Mucosa of rectum (tissue), 2 donors: ENCODE measurements at regions not wholly inside any gene's neighbourhood (a gene's known extent, or its start where the extent isn't known, plus 50 kb on each side); places are given as distances from the start of the nearest gene placed in this dataset.

ENCODE experiments used
- H3K27ac ChIP-seq, 2 donors: one replicate each; pipeline ENCODE4 v1.7.0; 2013; ENCODE audit warnings: inconsistent platforms in 2 of 2, low read depth in 2 of 2, low read length in 2 of 2
- H3K27me3 ChIP-seq, 2 donors: one replicate each; pipeline ENCODE4 v1.7.0; 2013; ENCODE audit warnings: low read length in 2 of 2; ENCODE audit not compliant: control insufficient read depth in 2 of 2, insufficient read depth in 2 of 2
- H3K36me3 ChIP-seq, 2 donors: one replicate each; pipeline ENCODE4 v1.7.0; 2013; ENCODE audit warnings: low read length in 2 of 2; ENCODE audit not compliant: control insufficient read depth in 2 of 2, insufficient read depth in 2 of 2
- H3K4me1 ChIP-seq, 2 donors: one replicate each; pipeline ENCODE4 v1.7.0; 2013; ENCODE audit warnings: low read length in 2 of 2, mild to moderate bottlenecking in 1 of 2; ENCODE audit not compliant: control insufficient read depth in 2 of 2, insufficient read depth in 2 of 2
- H3K4me3 ChIP-seq, 2 donors: one replicate each; pipeline ENCODE4 v1.7.0; 2013; ENCODE audit warnings: low read length in 2 of 2
- H3K9ac ChIP-seq, 2 donors: one replicate each; pipeline ENCODE4 v1.7.0; 2013; ENCODE audit warnings: low read length in 2 of 2, low read depth in 1 of 2, mild to moderate bottlenecking in 1 of 2
- H3K9me3 ChIP-seq, 2 donors: one replicate each; pipeline ENCODE4 v1.7.0; 2013; ENCODE audit warnings: low read length in 2 of 2; ENCODE audit not compliant: control insufficient read depth in 2 of 2
- donor health status: healthy.
- donor health status: Normal muscosa, but diverticular disease.

- Histone ChIP-seq H3K4me3 (no peak overlapping the region), H3K36me3 (no peaks in the 10 kb centered on the region), H3K4me1 (peaks cover 3 to 11% of the 10 kb centered on the region in 2 donors), H3K9me3 (no peaks in the 10 kb centered on the region), H3K27me3 (no peaks in the 10 kb centered on the region), H3K27ac (no peak overlapping the region), H3K9ac (no peak overlapping the region)
These were observed 166.5 kb downstream of the SUCLG1 start for GRCh38 chr2:84292545-84292944.

GRCh38 chr2:84290537-84290936, 168.5 kb downstream of the SUCLG1 start:
- Histone ChIP-seq H3K4me3 (no peak overlapping the region), H3K27me3 (no peaks in the 10 kb centered on the region), H3K9ac (no peak overlapping the region), H3K9me3 (no peaks in the 10 kb centered on the region), H3K27ac (no peak overlapping the region), H3K36me3 (no peaks in the 10 kb centered on the region), H3K4me1 (peaks cover 2 to 3% of the 10 kb centered on the region in 2 donors)

GRCh38 chr2:84288293-84288692, 170.8 kb downstream of the SUCLG1 start:
- Histone ChIP-seq H3K9ac (no peak overlapping the region), H3K27me3 (no peaks in the 10 kb centered on the region), H3K4me3 (no peak overlapping the region), H3K9me3 (no peaks in the 10 kb centered on the region), H3K27ac (no peak overlapping the region), H3K4me1 (peaks cover 0 to 2% of the 10 kb centered on the region in 2 donors), H3K36me3 (no peaks in the 10 kb centered on the region)

GRCh38 chr2:84286878-84287277, 172.2 kb downstream of the SUCLG1 start:
- Histone ChIP-seq H3K27me3 (no peaks in the 10 kb centered on the region), H3K27ac (no peak overlapping the region)

GRCh38 chr2:84285056-84285747, 173.9 kb downstream of the SUCLG1 start:
- Histone ChIP-seq H3K27me3 (no peaks in the 10 kb centered on the region), H3K4me1 (no peaks in the 10 kb centered on the region), H3K36me3 (no peaks in the 10 kb centered on the region), H3K9ac (no peak overlapping the region), H3K9me3 (no peaks in the 10 kb centered on the region), H3K27ac (no peak overlapping the region), H3K4me3 (no peak overlapping the region)

More at GRCh38 chr2:84286878-84287277, 172.2 kb downstream of the SUCLG1 start:
- Histone ChIP-seq H3K4me3 (no peak overlapping the region), H3K9ac (no peak overlapping the region), H3K9me3 (no peaks in the 10 kb centered on the region), H3K4me1 (no peaks in the 10 kb centered on the region), H3K36me3 (no peaks in the 10 kb centered on the region)

GRCh38 chr2:84283506-84283905, 175.6 kb downstream of the SUCLG1 start:
- Histone ChIP-seq H3K36me3 (no peaks in the 10 kb centered on the region), H3K4me1 (no peaks in the 10 kb centered on the region), H3K27ac (no peak overlapping the region), H3K9me3 (no peaks in the 10 kb centered on the region), H3K27me3 (no peaks in the 10 kb centered on the region), H3K4me3 (no peak overlapping the region), H3K9ac (no peak overlapping the region)

GRCh38 chr2:84281510-84281909, 177.6 kb downstream of the SUCLG1 start:
- Histone ChIP-seq H3K9ac (no peak overlapping the region), H3K9me3 (no peaks in the 10 kb centered on the region), H3K27me3 (no peaks in the 10 kb centered on the region), H3K4me3 (no peak overlapping the region), H3K27ac (no peak overlapping the region), H3K4me1 (peaks cover 0 to 2% of the 10 kb centered on the region in 2 donors), H3K36me3 (no peaks in the 10 kb centered on the region)

- Histone ChIP-seq H3K27me3 (no peaks in the 10 kb centered on the region), H3K36me3 (no peaks in the 10 kb centered on the region), H3K9me3 (no peaks in the 10 kb centered on the region), H3K4me3 (no peak overlapping the region), H3K4me1 (peaks cover 0 to 2% of the 10 kb centered on the region in 2 donors), H3K9ac (no peak overlapping the region), H3K27ac (no peak overlapping the region)
These were observed 178.2 kb downstream of the SUCLG1 start for GRCh38 chr2:84280873-84281272.

GRCh38 chr2:84278386-84278785, 180.7 kb downstream of the SUCLG1 start:
- H3K9me3 ChIP-seq: no peaks in the 10 kb centered on the region
- H3K9ac ChIP-seq: no peak overlapping the region
- H3K27ac ChIP-seq: no peak overlapping the region
- H3K36me3 ChIP-seq: no peaks in the 10 kb centered on the region
- H3K4me1 ChIP-seq: peaks cover 0 to 2% of the 10 kb centered on the region in 2 donors
- H3K4me3 ChIP-seq: no peak overlapping the region
- H3K27me3 ChIP-seq: no peaks in the 10 kb centered on the region

- peaks cover 0 to 2% of the 10 kb centered on the region in 2 donors for H3K4me1 ChIP-seq
- H3K9ac ChIP-seq: no peak overlapping the region
- H3K9me3 ChIP-seq: no peaks in the 10 kb centered on the region
- no peaks in the 10 kb centered on the region for H3K36me3 ChIP-seq
- H3K27me3 ChIP-seq: no peaks in the 10 kb centered on the region
- no peak overlapping the region for H3K4me3 ChIP-seq
- peak overlapping the region; percentile 3 to 21 for H3K27ac ChIP-seq
These were observed 182.4 kb downstream of the SUCLG1 start for GRCh38 chr2:84276590-84277255.
